SU-DHL-6 (cell line): ENCODE measurements at regions not wholly inside any gene's neighbourhood (a gene's known extent, or its start where the extent isn't known, plus 50 kb on each side); places are given as distances from the start of the nearest gene placed in this dataset.

Experiments
- H2AFZ ChIP-seq: fragments of 200-600 bp; sonication (generic); 2 replicates; pipeline ENCODE4 v1.6.1; 2014; ENCODE audit warnings: low read depth, mild to moderate bottlenecking, moderate library complexity, mixed read lengths, antibody characterized with exemption, low read length; ENCODE audit not compliant: severe bottlenecking
- H3F3A ChIP-seq: fragments of 200-600 bp; shearing (Covaris generic); 2 replicates; pipeline ENCODE4 v1.6.0; 2016; ENCODE audit warnings: antibody characterized with exemption, mild to moderate bottlenecking; ENCODE audit not compliant: insufficient read depth
- H3K27ac ChIP-seq: fragments of 200-600 bp; sonication (generic); 2 replicates; pipeline ENCODE4 v1.5.1; 2016; ENCODE audit warnings: low read depth, mild to moderate bottlenecking, low read length, moderate library complexity, mixed read lengths
- H3K27me3 ChIP-seq: fragments of 200-600 bp; sonication (generic), shearing (Covaris generic); 2 replicates; pipeline ENCODE4 v1.6.0; 2014; ENCODE audit warnings: mild to moderate bottlenecking, low read length
- H3K36me3 ChIP-seq: fragments of 200-600 bp; sonication (generic); 2 replicates; pipeline ENCODE4 v1.6.1; 2014; ENCODE audit warnings: mild to moderate bottlenecking, low read length, mixed read lengths
- H3K4me2 ChIP-seq: fragments of 300-600, 200-600 bp; shearing (Covaris generic), sonication (generic); 2 replicates; pipeline ENCODE4 v1.6.0; 2014; ENCODE audit warnings: low read length, low read depth, mild to moderate bottlenecking; ENCODE audit not compliant: poor library complexity, severe bottlenecking
- H3K4me3 ChIP-seq: fragments of 200-600 bp; sonication (generic); 2 replicates; pipeline ENCODE4 v1.5.1; 2014; ENCODE audit warnings: antibody characterized with exemption, low read length, mild to moderate bottlenecking, mixed read lengths; ENCODE audit not compliant: insufficient read depth, poor library complexity, severe bottlenecking
- H3K79me2 ChIP-seq: fragments of 200-600 bp; sonication (generic); 2 replicates; pipeline ENCODE4 v1.6.1; 2014; ENCODE audit warnings: mild to moderate bottlenecking, low read length, moderate library complexity; ENCODE audit not compliant: insufficient read depth
- H3K9ac ChIP-seq: fragments of 200-600 bp; sonication (generic); 2 replicates; pipeline ENCODE4 v1.7.0; 2014; ENCODE audit warnings: mild to moderate bottlenecking, low read length
- H3K9me2 ChIP-seq: fragments of 200-600 bp; sonication (generic); replicated peaks from 2 replicates; pipeline ENCODE4 v1.6.1; 2014; ENCODE audit warnings: low read length; ENCODE audit not compliant: insufficient read depth
- H3K9me3 ChIP-seq: fragments of 200-600 bp; sonication (generic); 2 replicates; pipeline ENCODE4 v1.6.1; 2014; ENCODE audit warnings: low read length, mixed read lengths; ENCODE audit not compliant: insufficient read depth
- H4K20me1 ChIP-seq: fragments of 200-600 bp; sonication (generic); 2 replicates; pipeline ENCODE4 v1.6.1; 2014; ENCODE audit warnings: low read depth, mild to moderate bottlenecking, antibody characterized with exemption, low read length, moderate library complexity, mixed read lengths
- EZH2phosphoT487 ChIP-seq: fragments of 200-600 bp; sonication (generic), shearing (Covaris generic); conservative IDR thresholded peaks from 2 replicates; pipeline ENCODE4 v1.6.1; 2018; ENCODE audit warnings: mild to moderate bottlenecking, antibody characterized with exemption, low read length, moderate library complexity, mixed read lengths
- TF ChIP-seq, protein P1 (sequence below): fragments of 200-600 bp; sonication (generic); IDR thresholded peaks from one replicate; pipeline ENCODE4 v1.5.1; 2017; ENCODE audit warnings: antibody characterized with exemption, mild to moderate bottlenecking, low read length, moderate library complexity; ENCODE audit not compliant: insufficient read depth, poor library complexity, severe bottlenecking

DNA sequence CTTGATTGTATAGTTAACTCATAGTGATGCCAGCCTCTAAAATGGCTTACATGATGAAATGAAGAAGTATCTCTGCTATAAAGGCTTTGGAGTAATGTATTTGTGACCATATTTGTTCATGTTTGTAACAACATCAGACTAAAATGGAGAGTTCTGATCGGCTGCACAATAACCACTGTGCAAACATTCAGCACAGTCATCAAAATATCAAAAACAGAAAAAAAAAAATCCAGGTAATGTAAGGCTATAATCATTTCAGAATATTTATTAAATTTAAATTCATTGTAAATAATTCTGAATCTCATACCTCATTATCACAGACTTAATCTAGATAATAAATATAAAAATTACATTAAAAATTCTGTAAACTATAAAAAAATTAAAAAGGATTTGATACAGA is 1161.8 kb downstream of the MRPL39 start:
- H2AFZ ChIP-seq: no peak overlapping the region
- H3K9me2 ChIP-seq: no peaks in the 10 kb centered on the region
- H3K27me3 ChIP-seq: no peaks in the 10 kb centered on the region
- TF ChIP-seq EZH2phosphoT487: no peak
- H3K79me2 ChIP-seq: no peaks in the 10 kb centered on the region
- H3K4me3 ChIP-seq: no peak overlapping the region
- no peak overlapping the region for H3K9ac ChIP-seq
- H3K27ac ChIP-seq: no peak overlapping the region
- H3F3A ChIP-seq: no peaks in the 10 kb centered on the region
- H3K4me2 ChIP-seq: no peak overlapping the region
- no peaks in the 10 kb centered on the region for H4K20me1 ChIP-seq
- H3K9me3 ChIP-seq: no peaks in the 10 kb centered on the region
- peaks cover 10% of the 10 kb centered on the region; the same call in 1 of the 2 replicates for H3K36me3 ChIP-seq

DNA sequence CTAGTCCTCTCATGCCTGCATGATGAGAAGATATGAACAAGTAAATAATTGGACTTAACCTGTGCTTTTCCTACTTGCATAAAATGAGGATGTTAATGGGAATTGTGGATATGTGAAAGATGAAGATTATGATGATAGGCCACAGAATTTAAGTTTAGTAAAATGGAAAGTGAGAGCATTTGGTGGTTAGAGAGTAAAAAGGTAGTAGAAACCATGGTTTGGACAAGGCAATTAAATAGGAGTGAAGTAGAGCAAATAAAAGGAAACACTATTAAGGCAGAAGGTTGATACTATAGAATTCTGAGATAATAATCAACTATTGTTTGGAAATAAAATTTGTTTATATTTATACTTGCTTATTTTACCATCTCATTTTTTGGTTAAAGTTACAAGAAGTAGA is 1162.5 kb downstream of the MRPL39 start:
- no peak for TF ChIP-seq EZH2phosphoT487
- TF ChIP-seq, protein P1, sequence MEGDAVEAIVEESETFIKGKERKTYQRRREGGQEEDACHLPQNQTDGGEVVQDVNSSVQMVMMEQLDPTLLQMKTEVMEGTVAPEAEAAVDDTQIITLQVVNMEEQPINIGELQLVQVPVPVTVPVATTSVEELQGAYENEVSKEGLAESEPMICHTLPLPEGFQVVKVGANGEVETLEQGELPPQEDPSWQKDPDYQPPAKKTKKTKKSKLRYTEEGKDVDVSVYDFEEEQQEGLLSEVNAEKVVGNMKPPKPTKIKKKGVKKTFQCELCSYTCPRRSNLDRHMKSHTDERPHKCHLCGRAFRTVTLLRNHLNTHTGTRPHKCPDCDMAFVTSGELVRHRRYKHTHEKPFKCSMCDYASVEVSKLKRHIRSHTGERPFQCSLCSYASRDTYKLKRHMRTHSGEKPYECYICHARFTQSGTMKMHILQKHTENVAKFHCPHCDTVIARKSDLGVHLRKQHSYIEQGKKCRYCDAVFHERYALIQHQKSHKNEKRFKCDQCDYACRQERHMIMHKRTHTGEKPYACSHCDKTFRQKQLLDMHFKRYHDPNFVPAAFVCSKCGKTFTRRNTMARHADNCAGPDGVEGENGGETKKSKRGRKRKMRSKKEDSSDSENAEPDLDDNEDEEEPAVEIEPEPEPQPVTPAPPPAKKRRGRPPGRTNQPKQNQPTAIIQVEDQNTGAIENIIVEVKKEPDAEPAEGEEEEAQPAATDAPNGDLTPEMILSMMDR: no peak
- no peaks in the 10 kb centered on the region for H3K79me2 ChIP-seq
- H3K9ac ChIP-seq: no peak overlapping the region
- H4K20me1 ChIP-seq: no peaks in the 10 kb centered on the region
- no peaks in the 10 kb centered on the region for H3F3A ChIP-seq
- no peaks in the 10 kb centered on the region for H3K9me2 ChIP-seq
- no peaks in the 10 kb centered on the region for H3K9me3 ChIP-seq
- H3K36me3 ChIP-seq: peaks cover 10% of the 10 kb centered on the region; the same call in 1 of the 2 replicates
- H2AFZ ChIP-seq: no peak overlapping the region
- no peak overlapping the region for H3K27ac ChIP-seq
- no peak overlapping the region for H3K4me3 ChIP-seq
- no peak overlapping the region for H3K4me2 ChIP-seq
- H3K27me3 ChIP-seq: no peaks in the 10 kb centered on the region

DNA sequence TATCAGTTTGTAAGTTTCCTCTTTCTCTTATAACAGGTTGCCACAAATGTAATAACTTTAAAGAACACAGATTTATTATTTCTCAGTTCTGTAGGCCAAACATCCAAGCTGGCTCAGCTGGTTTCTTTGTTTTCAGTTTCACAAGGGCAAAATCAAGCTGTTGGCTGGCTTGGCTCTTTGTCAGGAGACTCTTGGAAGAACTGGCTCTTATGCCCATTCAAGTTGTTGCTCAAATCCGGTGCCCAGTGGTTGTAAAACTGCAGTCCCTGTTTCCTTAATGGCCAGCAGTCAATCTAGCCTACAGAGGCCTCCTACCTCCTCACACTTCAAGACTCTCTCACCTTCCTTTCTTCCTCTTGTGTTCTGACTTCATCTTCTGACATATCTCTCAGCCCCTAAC is 1171.0 kb downstream of the MRPL39 start:
- peaks cover 6% of the 10 kb centered on the region; the same call in 1 of the 2 replicates for H3K36me3 ChIP-seq
- peaks cover 7% of the 10 kb centered on the region; the same call in 1 of the 2 replicates for H3K9me3 ChIP-seq
- H3K9me2 ChIP-seq: no peaks in the 10 kb centered on the region
- H3K79me2 ChIP-seq: peaks cover 31% of the 10 kb centered on the region
- H3K4me3 ChIP-seq: no peak overlapping the region
- H3F3A ChIP-seq: no peaks in the 10 kb centered on the region
- no peak overlapping the region for H3K9ac ChIP-seq
- TF ChIP-seq, protein P1: no peak
- no peak for TF ChIP-seq EZH2phosphoT487
- no peaks in the 10 kb centered on the region for H3K27me3 ChIP-seq
- H2AFZ ChIP-seq: no peak overlapping the region
- no peaks in the 10 kb centered on the region for H4K20me1 ChIP-seq
- H3K4me2 ChIP-seq: no peak overlapping the region
- H3K27ac ChIP-seq: no peak overlapping the region

DNA sequence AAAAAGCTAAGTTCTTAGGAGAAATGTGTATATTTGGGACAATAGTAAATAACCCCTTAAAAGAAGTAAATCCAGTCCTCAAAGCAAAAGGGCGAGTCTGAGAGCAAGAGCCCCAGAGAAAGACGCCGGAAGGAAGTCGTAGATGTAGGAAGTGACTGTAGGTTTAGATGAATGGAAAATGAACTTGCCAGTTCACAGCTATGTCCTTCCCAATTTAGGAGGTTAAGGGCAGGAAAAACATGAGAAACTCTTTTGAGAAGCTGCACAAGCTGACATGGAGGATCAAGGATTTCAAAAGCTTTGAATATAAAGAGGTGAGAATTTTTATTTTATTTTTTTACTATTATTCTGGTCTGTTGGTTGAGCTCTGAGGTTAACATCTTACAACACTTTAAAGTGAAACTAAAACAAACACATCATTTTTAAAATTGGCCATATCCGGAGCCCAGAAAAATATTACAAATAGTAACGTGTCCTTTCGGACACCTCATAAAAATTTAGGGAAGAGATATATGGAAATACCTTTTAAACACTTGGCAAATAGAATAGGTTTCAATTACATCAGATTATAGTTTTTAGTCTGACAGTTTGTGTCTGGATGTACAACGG is 1178.6 kb downstream of the MRPL39 start:
- H3K27me3 ChIP-seq: no peaks in the 10 kb centered on the region
- H3K4me2 ChIP-seq: peak overlapping the region; percentile 64
- peak overlapping the region; percentile 82 for H2AFZ ChIP-seq
- TF ChIP-seq, protein P1: no peak
- TF ChIP-seq EZH2phosphoT487: no peak
- no peaks in the 10 kb centered on the region for H3K9me2 ChIP-seq
- H3K9me3 ChIP-seq: no peaks in the 10 kb centered on the region
- H3F3A ChIP-seq: no peaks in the 10 kb centered on the region
- peak overlapping the region; percentile 47 for H3K27ac ChIP-seq
- peak overlapping the region; percentile 64 for H3K4me3 ChIP-seq
- no peaks in the 10 kb centered on the region for H3K36me3 ChIP-seq
- H4K20me1 ChIP-seq: no peaks in the 10 kb centered on the region
- H3K79me2 ChIP-seq: peaks cover 44% of the 10 kb centered on the region
- peak overlapping the region; percentile 56 for H3K9ac ChIP-seq
